ENCODE measurements at regions not wholly inside any gene's neighbourhood (a gene's known extent, or its start where the extent isn't known, plus 50 kb on each side); places are given as distances from the start of the nearest gene placed in this dataset.

DNA sequence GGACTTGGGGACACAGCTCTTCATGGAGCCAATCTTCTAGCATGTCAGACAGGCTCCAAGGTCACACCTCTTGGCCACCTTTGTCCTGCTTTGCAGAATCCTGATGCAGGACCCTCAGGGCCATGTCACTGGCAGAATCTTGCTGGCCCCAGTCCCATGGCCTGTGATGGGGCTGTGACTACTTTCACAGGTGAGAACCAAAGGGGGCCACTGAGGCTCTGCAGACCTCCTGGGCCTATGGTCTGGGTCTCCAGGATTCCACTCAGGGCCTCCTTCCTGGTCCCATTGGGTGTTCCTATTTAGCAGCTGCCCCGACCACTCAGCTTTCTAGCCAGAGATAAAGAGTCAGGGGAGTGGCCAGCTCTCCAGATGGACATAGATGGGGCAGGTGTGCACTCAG is 238.7 kb downstream of the MATN1 start:
- H3K4me3 ChIP-seq (ENCODE audit: low read length): no peak overlapping the region
- H3K36me3 ChIP-seq (ENCODE audit: insufficient read depth, low read depth, low read length): no peaks in the 10 kb centered on the region
- H3K27ac ChIP-seq (ENCODE audit: low read length): no peak overlapping the region
- H3K9ac ChIP-seq (ENCODE audit: low read depth, low read length): no peak overlapping the region
- no peaks in the 10 kb centered on the region for H3K4me1 ChIP-seq (ENCODE audit: insufficient read depth, low read length)
- H3K27me3 ChIP-seq (ENCODE audit: insufficient read depth, low read length): no peaks in the 10 kb centered on the region
- H3K9me3 ChIP-seq (ENCODE audit: insufficient read depth, low read depth, low read length): peaks cover 33% of the 10 kb centered on the region

DNA sequence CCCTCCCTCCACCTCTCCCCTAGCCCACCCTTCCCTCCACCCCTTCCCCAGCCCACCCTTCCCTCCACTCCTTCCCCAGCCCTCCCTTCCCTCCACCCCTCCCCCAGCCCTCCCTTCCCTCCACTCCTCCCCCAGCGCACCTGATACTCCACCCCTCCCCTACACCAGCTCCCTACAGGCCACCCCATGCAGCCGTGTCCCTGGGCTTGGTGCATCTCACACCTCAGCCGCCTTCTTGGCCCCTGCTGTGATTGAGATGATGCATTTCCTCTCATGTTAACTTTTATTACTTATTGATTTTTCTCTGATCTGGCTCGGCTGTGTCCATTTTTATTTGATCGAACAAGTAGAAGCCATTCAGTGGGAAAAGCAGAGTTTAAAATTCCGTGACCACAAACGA is 243.8 kb downstream of the MATN1 start:
- no peak overlapping the region for H3K9ac ChIP-seq (ENCODE audit: low read depth, low read length)
- H3K27ac ChIP-seq (ENCODE audit: low read length): no peak overlapping the region
- H3K4me1 ChIP-seq (ENCODE audit: insufficient read depth, low read length): no peaks in the 10 kb centered on the region
- no peaks in the 10 kb centered on the region for H3K36me3 ChIP-seq (ENCODE audit: insufficient read depth, low read depth, low read length)
- H3K4me3 ChIP-seq (ENCODE audit: low read length): no peak overlapping the region
- H3K9me3 ChIP-seq (ENCODE audit: insufficient read depth, low read depth, low read length): peaks cover 33% of the 10 kb centered on the region
- H3K27me3 ChIP-seq (ENCODE audit: insufficient read depth, low read length): no peaks in the 10 kb centered on the region

DNA sequence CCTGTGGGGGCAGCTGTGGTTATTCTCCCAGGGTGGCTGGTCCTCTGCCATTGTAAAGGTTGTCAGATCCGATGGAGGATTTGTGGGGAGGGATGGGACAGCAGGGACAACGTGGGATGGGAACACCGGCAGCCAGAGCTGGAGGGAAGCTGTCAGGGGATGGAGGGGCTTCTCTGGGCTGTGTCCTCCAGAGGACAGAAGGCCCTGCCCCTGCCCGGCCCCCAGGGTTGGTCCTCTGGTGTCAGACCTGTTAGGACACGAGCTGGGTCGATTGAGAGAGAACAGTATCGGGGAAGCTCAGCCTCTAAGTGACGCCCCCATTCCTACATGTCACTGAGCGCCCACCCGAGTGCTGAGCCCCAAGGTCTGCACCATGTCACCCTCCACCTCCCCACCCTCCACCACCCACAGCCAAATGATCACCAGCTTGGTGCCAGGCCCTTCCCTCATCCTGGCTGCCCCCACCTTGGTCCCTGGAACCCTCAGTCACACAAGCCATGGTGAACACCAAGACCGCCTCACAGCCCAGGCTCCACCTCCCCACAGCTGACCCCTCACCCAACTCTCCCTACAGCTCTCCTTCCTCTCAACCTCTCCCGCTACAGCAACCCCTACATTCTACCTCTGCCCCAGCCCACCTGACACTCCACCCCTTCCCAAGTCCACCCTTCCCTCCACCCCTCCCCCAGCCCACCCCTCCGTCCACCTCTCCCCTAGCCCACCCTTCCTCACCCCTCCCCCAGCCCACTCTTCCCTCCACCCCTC is 244.4 kb downstream of the MATN1 start:
- Histone ChIP-seq H3K4me1 (ENCODE audit: insufficient read depth, low read length) (no peaks in the 10 kb centered on the region), H3K27ac (ENCODE audit: low read length) (no peak overlapping the region), H3K4me3 (ENCODE audit: low read length) (no peak overlapping the region), H3K36me3 (ENCODE audit: insufficient read depth, low read depth, low read length) (no peaks in the 10 kb centered on the region), H3K9ac (ENCODE audit: low read depth, low read length) (no peak overlapping the region), H3K9me3 (ENCODE audit: insufficient read depth, low read depth, low read length) (peaks cover 33% of the 10 kb centered on the region), H3K27me3 (ENCODE audit: insufficient read depth, low read length) (no peaks in the 10 kb centered on the region)

DNA sequence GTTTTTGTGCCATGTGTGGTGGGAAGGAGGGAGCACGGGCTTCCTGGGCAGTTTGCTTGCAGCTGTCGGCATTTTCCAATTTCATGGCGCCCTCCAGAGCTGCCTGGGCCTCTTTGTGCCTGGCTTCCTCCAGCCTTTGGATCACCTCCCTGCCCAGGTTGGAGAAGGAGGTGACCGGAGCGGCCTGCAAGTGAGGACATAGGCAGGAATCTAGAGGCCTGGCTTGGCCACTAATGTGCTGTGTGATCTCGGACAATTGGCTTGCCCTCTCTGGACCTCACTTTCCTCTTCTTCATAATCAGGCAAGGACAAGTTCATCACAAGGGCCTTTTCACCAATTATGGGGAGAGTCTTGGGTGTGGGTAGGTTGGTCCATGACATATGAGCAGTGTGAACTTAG is 245.1 kb downstream of the MATN1 start:
- Histone ChIP-seq H3K36me3 (ENCODE audit: insufficient read depth, low read depth, low read length) (no peaks in the 10 kb centered on the region), H3K4me1 (ENCODE audit: insufficient read depth, low read length) (no peaks in the 10 kb centered on the region), H3K27me3 (ENCODE audit: insufficient read depth, low read length) (no peaks in the 10 kb centered on the region), H3K9ac (ENCODE audit: low read depth, low read length) (no peak overlapping the region), H3K9me3 (ENCODE audit: insufficient read depth, low read depth, low read length) (peaks cover 33% of the 10 kb centered on the region), H3K4me3 (ENCODE audit: low read length) (no peak overlapping the region), H3K27ac (ENCODE audit: low read length) (no peak overlapping the region)

DNA sequence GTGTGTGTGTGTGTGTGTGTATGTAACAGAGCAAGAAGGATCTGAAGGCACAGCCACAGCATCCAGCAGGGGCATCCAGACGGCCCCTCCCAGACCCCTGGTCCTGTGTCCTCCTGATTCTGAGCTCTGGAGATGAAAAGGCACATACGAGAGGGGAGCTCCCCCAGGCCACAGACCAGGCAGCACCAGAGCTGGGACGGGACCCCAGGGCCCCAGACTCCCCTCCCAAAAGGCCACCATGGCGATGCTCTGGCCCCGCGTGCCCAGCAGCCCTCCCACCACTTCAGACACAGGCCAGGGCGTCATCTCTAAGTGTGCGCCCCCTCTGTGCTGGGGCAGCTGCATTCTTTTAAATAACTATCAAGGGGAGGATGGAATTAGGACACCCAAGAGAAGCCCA is 245.8 kb downstream of the MATN1 start:
- Histone ChIP-seq H3K9ac (ENCODE audit: low read depth, low read length) (no peak overlapping the region), H3K27me3 (ENCODE audit: insufficient read depth, low read length) (no peaks in the 10 kb centered on the region; the same call in 1 of the 2 replicates), H3K4me3 (ENCODE audit: low read length) (no peak overlapping the region), H3K9me3 (ENCODE audit: insufficient read depth, low read depth, low read length) (peaks cover 26% of the 10 kb centered on the region), H3K4me1 (ENCODE audit: insufficient read depth, low read length) (no peaks in the 10 kb centered on the region), H3K36me3 (ENCODE audit: insufficient read depth, low read depth, low read length) (no peaks in the 10 kb centered on the region), H3K27ac (ENCODE audit: low read length) (no peak overlapping the region)

DNA sequence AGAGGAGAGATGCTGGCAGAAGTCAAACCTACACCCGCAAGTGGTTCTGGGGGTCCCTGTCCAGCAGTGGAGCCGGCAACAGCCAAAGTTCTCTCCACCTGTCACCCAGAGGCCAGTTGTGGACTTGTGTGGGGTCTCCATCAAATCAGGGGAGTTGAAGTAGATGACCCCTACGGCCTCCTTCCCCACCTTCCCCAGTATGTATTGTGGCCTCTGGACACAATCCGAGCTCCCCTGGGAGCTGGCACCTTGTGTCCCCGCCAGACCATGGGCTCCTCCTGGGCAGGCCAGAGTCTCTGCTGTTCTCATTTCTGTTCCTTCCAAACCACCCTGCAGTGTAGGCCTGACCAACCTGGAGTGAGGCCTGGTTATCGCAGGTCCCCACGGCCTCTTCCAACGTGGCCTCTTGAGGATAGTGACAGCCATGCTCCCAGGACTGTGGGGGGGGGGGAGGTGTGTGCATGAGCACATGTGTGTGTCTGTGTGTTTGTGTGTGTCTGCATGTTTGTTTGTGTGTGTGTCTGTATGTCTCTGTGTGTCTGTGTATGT is 246.4 kb downstream of the MATN1 start:
- Histone ChIP-seq H3K27me3 (ENCODE audit: insufficient read depth, low read length) (no peaks in the 10 kb centered on the region; the same call in 1 of the 2 replicates), H3K9me3 (ENCODE audit: insufficient read depth, low read depth, low read length) (peaks cover 20% of the 10 kb centered on the region), H3K27ac (ENCODE audit: low read length) (no peak overlapping the region), H3K4me3 (ENCODE audit: low read length) (no peak overlapping the region), H3K9ac (ENCODE audit: low read depth, low read length) (no peak overlapping the region), H3K4me1 (ENCODE audit: insufficient read depth, low read length) (no peaks in the 10 kb centered on the region), H3K36me3 (ENCODE audit: insufficient read depth, low read depth, low read length) (no peaks in the 10 kb centered on the region)

DNA sequence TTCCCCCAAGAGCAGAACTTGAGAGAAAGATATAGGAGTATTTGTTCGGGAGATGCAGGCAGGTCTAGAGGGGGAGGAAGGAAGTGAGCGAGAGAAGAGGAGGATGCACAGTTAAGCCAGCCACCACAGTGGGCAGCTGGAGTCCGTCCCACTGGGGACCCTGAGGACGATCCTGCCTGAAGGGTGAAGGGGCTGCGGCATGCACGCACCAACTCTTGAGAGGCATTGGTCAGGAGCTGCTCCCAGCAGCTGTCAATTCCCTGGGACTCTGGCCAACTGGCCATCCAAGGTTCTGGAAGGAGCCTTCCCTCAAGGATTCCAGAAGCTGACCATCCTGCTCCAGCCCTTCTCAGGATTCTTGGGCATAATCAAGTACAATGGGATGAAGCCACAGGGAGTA is 246.9 kb downstream of the MATN1 start:
- H3K27ac ChIP-seq (ENCODE audit: low read length): no peak overlapping the region
- H3K4me1 ChIP-seq (ENCODE audit: insufficient read depth, low read length): no peaks in the 10 kb centered on the region
- no peaks in the 10 kb centered on the region; the same call in 1 of the 2 replicates for H3K27me3 ChIP-seq (ENCODE audit: insufficient read depth, low read length)
- H3K4me3 ChIP-seq (ENCODE audit: low read length): no peak overlapping the region
- no peak overlapping the region for H3K9ac ChIP-seq (ENCODE audit: low read depth, low read length)
- H3K36me3 ChIP-seq (ENCODE audit: insufficient read depth, low read depth, low read length): no peaks in the 10 kb centered on the region
- peaks cover 15% of the 10 kb centered on the region for H3K9me3 ChIP-seq (ENCODE audit: insufficient read depth, low read depth, low read length)

DNA sequence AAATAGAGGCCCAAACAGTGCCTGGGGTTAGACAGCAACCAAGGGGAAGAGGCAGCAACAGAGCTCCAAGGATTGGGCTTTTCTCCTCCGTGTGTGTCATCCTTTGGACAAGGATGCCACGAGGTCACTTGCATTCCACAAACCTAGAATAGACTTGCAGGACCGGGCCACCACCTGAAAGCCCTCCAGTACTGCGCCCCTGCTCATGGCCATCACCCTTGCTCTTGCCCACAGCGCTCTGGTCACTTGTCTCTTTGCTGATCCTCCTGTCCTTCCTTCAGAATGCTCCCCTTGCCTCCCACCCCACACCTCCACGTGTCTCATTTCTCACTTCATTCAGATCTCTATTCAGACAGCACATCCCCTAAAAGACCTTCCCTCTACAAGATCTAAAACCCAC is 247.4 kb downstream of the MATN1 start:
- Histone ChIP-seq H3K4me1 (ENCODE audit: insufficient read depth, low read length) (no peaks in the 10 kb centered on the region), H3K9me3 (ENCODE audit: insufficient read depth, low read depth, low read length) (peaks cover 10% of the 10 kb centered on the region), H3K27me3 (ENCODE audit: insufficient read depth, low read length) (no peaks in the 10 kb centered on the region; the same call in 1 of the 2 replicates), H3K9ac (ENCODE audit: low read depth, low read length) (no peak overlapping the region), H3K27ac (ENCODE audit: low read length) (no peak overlapping the region), H3K36me3 (ENCODE audit: insufficient read depth, low read depth, low read length) (no peaks in the 10 kb centered on the region), H3K4me3 (ENCODE audit: low read length) (no peak overlapping the region)

DNA sequence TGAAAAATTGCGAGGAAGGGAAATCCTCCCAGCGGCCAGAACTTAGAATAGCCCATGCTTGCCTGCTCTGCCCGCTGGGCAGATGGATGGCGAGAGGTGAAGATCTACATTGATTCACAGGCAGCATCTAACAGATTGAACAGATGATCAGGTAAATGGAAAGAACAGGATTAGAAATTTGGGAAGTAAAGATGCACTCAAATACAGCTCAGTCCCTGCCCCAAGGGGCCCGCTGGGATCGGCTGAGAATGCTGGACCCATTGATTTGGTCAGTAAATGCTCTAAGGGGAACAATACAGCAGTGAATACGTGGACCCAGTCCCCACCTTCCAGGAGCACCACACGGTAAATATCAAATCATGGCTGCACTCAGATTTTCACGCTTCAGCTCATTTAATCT is 248.2 kb downstream of the MATN1 start:
- H3K4me3 ChIP-seq (ENCODE audit: low read length): no peak overlapping the region
- H3K27ac ChIP-seq (ENCODE audit: low read length): no peak overlapping the region
- no peaks in the 10 kb centered on the region for H3K36me3 ChIP-seq (ENCODE audit: insufficient read depth, low read depth, low read length)
- H3K9ac ChIP-seq (ENCODE audit: low read depth, low read length): no peak overlapping the region
- H3K27me3 ChIP-seq (ENCODE audit: insufficient read depth, low read length): no peaks in the 10 kb centered on the region; the same call in 1 of the 2 replicates
- no peaks in the 10 kb centered on the region for H3K4me1 ChIP-seq (ENCODE audit: insufficient read depth, low read length)
- H3K9me3 ChIP-seq (ENCODE audit: insufficient read depth, low read depth, low read length): peaks cover 2% of the 10 kb centered on the region; the same call in 1 of the 2 replicates

DNA sequence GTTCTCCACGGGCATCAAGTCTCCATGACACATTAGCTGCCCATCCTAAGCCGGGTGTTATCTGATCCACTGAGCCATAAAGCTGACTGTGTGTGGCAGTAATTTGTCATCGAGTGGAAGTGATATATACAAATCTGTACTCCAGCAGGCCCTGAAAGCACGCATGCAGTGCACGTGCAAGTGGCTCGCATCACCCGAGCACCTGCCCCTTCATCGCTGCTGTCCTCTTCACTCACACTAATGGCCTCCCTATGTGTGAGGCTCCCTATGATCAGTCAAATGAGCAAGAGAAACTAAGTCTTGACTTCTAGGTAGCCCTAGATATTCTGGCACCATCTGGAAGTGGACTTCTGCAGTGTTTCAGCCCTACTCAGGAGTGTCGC is 248.6 kb downstream of the MATN1 start:
- no peak overlapping the region for H3K27ac ChIP-seq (ENCODE audit: low read length)
- no peak overlapping the region for H3K9ac ChIP-seq (ENCODE audit: low read depth, low read length)
- H3K27me3 ChIP-seq (ENCODE audit: insufficient read depth, low read length): no peaks in the 10 kb centered on the region; the same call in 1 of the 2 replicates

DNA sequence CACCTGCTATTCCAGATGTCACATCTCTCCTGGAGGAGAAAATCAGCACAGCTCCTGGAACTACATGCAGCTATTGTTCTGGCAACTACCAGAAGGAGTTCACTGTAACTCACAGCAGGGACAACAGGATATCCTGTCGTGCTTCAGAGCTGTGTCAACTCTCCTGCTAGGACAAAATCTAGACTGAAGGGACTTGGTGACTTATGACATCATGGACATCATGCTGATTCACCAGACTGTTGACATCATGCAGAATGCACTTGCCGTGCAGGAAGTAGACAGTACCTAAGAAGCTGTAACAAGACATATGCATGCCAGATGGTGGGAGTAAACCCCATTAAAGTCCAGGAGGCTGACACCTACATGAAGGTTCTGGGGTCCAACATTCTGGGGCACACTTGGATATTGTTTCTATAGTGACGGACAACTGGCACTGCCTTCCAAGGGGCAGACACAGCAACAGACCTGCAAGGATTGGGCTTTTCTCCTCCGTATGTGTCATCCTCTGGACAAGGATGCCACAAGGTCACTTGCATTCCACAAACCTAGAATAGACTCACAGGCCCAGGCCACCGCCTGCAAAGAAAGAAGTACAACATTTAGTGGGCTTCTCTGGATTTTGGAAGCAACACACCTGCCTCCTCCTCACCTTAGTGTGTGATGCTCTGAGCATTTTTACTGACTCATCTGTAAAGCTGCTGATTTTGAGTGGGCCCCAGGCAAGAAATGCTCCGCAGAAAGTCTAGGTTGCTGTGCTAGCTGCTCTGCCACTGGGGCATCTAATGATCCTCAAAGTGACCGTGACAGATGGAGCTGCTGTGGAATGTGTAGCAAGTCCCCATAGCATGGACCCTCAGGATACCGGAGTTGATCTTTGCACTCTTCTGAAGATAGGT is 249.2 kb downstream of the MATN1 start:
- H3K4me1 ChIP-seq (ENCODE audit: insufficient read depth, low read length): no peaks in the 10 kb centered on the region
- H3K4me3 ChIP-seq (ENCODE audit: low read length): no peak overlapping the region
- no peak overlapping the region for H3K9ac ChIP-seq (ENCODE audit: low read depth, low read length)
- no peaks in the 10 kb centered on the region for H3K36me3 ChIP-seq (ENCODE audit: insufficient read depth, low read depth, low read length)
- no peak overlapping the region for H3K27ac ChIP-seq (ENCODE audit: low read length)
- no peaks in the 10 kb centered on the region; the same call in 1 of the 2 replicates for H3K27me3 ChIP-seq (ENCODE audit: insufficient read depth, low read length)
- no peaks in the 10 kb centered on the region for H3K9me3 ChIP-seq (ENCODE audit: insufficient read depth, low read depth, low read length)

More for the DNA sequence above, 248.6 kb downstream of the MATN1 start:
- Histone ChIP-seq H3K9me3 (ENCODE audit: insufficient read depth, low read depth, low read length) (no peaks in the 10 kb centered on the region), H3K4me1 (ENCODE audit: insufficient read depth, low read length) (no peaks in the 10 kb centered on the region), H3K36me3 (ENCODE audit: insufficient read depth, low read depth, low read length) (no peaks in the 10 kb centered on the region), H3K4me3 (ENCODE audit: low read length) (no peak overlapping the region)
